ENCODE measurements at regions not wholly inside any gene's neighbourhood (a gene's known extent, or its start where the extent isn't known, plus 50 kb on each side); places are given as distances from the start of the nearest gene placed in this dataset.
A peak's percentile ranks its signal among the peaks of the same experiment; 100 is the strongest.

- DNase-seq: no peak
- H3K27ac Mint-ChIP-seq: no peak overlapping the region
- Histone ChIP-seq H3K9me3 (ENCODE audit: control insufficient read depth, low read length) (no peaks in the 10 kb centered on the region), H3K4me1 (ENCODE audit: control insufficient read depth, insufficient read depth, low read length) (peaks cover 2% of the 10 kb centered on the region), H3K27me3 (ENCODE audit: control insufficient read depth, insufficient read depth, low read length, poor library complexity, severe bottlenecking) (no peaks in the 10 kb centered on the region), H3K9ac (ENCODE audit: extremely low read depth, low read length, poor library complexity, severe bottlenecking) (no peak overlapping the region), H3K36me3 (ENCODE audit: control insufficient read depth, insufficient read depth, low read length) (no peaks in the 10 kb centered on the region), H3K4me3 (ENCODE audit: low read length) (no peak overlapping the region), H3K27ac (ENCODE audit: low read depth, low read length) (no peak overlapping the region)
- peaks cover 3% of the 10 kb centered on the region for H3K4me1 Mint-ChIP-seq
- no peaks in the 10 kb centered on the region for H3K27me3 Mint-ChIP-seq (ENCODE audit: insufficient read depth)
- H3K9me3 Mint-ChIP-seq: no peaks in the 10 kb centered on the region
- no peak overlapping the region for H3K4me3 Mint-ChIP-seq
- no peak for TF ChIP-seq CTCF (conservative IDR thresholded peaks at IDR 0.05)
- H3K36me3 Mint-ChIP-seq (ENCODE audit: low read depth): no peaks in the 10 kb centered on the region
- WGBS, 2 experiments (ENCODE audit: insufficient coverage in 1 of 2, insufficient read length in 1 of 2): 88% methylated on average over 1 of the region's 1 CpG; no CpG with 5 or more reads in 1 of the 2 experiments
Observed at GRCh38 chr7:137172105-137172590, 171.4 kb downstream of the PTN start.

- H3K4me3 ChIP-seq (ENCODE audit: low read length): no peak overlapping the region
- 13 to 26% methylated on average over 6 to 8 of the region's 8 CpGs for WGBS, 2 experiments (ENCODE audit: insufficient coverage in 1 of 2, insufficient read length in 1 of 2)
- peaks cover 3% of the 10 kb centered on the region for H3K4me1 Mint-ChIP-seq
- no peaks in the 10 kb centered on the region for H3K36me3 ChIP-seq (ENCODE audit: control insufficient read depth, insufficient read depth, low read length)
- H3K27ac ChIP-seq (ENCODE audit: low read depth, low read length): no peak overlapping the region
- no peaks in the 10 kb centered on the region for H3K27me3 ChIP-seq (ENCODE audit: control insufficient read depth, insufficient read depth, low read length, poor library complexity, severe bottlenecking)
- no peak overlapping the region for H3K27ac Mint-ChIP-seq
- no peak overlapping the region for H3K9ac ChIP-seq (ENCODE audit: extremely low read depth, low read length, poor library complexity, severe bottlenecking)
- no peaks in the 10 kb centered on the region for H3K27me3 Mint-ChIP-seq (ENCODE audit: insufficient read depth)
- H3K4me3 Mint-ChIP-seq: no peak overlapping the region
- peak; percentile 91 for TF ChIP-seq CTCF (conservative IDR thresholded peaks at IDR 0.05)
- peak; percentile 91 for DNase-seq
- H3K36me3 Mint-ChIP-seq (ENCODE audit: low read depth): no peaks in the 10 kb centered on the region
- H3K9me3 ChIP-seq (ENCODE audit: control insufficient read depth, low read length): no peaks in the 10 kb centered on the region
- H3K4me1 ChIP-seq (ENCODE audit: control insufficient read depth, insufficient read depth, low read length): peaks cover 2% of the 10 kb centered on the region
- no peaks in the 10 kb centered on the region for H3K9me3 Mint-ChIP-seq
Observed at GRCh38 chr7:137169282-137169698, 174.2 kb downstream of the PTN start.

GRCh38 chr7:137167609-137168008, 175.9 kb downstream of the PTN start:
- H3K4me3 ChIP-seq (ENCODE audit: low read length): no peak overlapping the region
- H3K4me3 Mint-ChIP-seq: no peak overlapping the region
- TF ChIP-seq CTCF (conservative IDR thresholded peaks at IDR 0.05): no peak
- H3K9me3 Mint-ChIP-seq: no peaks in the 10 kb centered on the region
- WGBS, 2 experiments (ENCODE audit: insufficient coverage in 1 of 2, insufficient read length in 1 of 2): 90% methylated on average over 2 of the region's 2 CpGs; no CpG with 5 or more reads in 1 of the 2 experiments
- no peak for DNase-seq
- no peaks in the 10 kb centered on the region for H3K36me3 ChIP-seq (ENCODE audit: control insufficient read depth, insufficient read depth, low read length)
- no peak overlapping the region for H3K9ac ChIP-seq (ENCODE audit: extremely low read depth, low read length, poor library complexity, severe bottlenecking)
- no peaks in the 10 kb centered on the region for H3K36me3 Mint-ChIP-seq (ENCODE audit: low read depth)
- H3K27me3 Mint-ChIP-seq (ENCODE audit: insufficient read depth): no peaks in the 10 kb centered on the region
- no peak overlapping the region for H3K27ac Mint-ChIP-seq
- peaks cover 3% of the 10 kb centered on the region for H3K4me1 Mint-ChIP-seq
- no peaks in the 10 kb centered on the region for H3K9me3 ChIP-seq (ENCODE audit: control insufficient read depth, low read length)
- peaks cover 2% of the 10 kb centered on the region for H3K4me1 ChIP-seq (ENCODE audit: control insufficient read depth, insufficient read depth, low read length)
- H3K27ac ChIP-seq (ENCODE audit: low read depth, low read length): no peak overlapping the region
- no peaks in the 10 kb centered on the region for H3K27me3 ChIP-seq (ENCODE audit: control insufficient read depth, insufficient read depth, low read length, poor library complexity, severe bottlenecking)

Data from endodermal cell (in vitro differentiated cells).